ENCODE measurements at regions not wholly inside any gene's neighbourhood (a gene's known extent, or its start where the extent isn't known, plus 50 kb on each side); places are given as distances from the start of the nearest gene placed in this dataset.
"Not testable (repeated sequence)": the region's sequence is repeated elsewhere in the genome, so short reads cannot be mapped to it uniquely, and the experiment has no call there.

DNA sequence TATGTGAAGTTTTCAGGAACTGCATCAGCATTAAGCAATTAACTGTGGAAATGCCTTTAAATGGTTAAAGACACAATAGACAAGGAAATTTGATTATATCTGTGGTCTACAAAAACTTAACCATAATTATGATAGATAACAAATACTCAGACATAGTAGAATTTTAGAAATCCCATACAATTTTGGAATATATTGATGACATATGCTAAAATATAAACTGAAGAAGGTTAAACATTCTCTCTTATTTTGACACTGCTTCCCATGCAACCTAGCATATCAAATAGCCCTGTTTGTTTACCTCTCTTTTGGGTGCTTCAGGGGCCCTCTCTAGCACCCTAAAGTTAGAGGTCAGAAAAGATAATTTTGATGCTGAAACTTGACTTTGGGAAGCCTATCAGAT, 1274.8 kb upstream of the SLC39A10 start:
- no peaks in the 10 kb centered on the region for H3K27me3 ChIP-seq (ENCODE audit: insufficient read depth, low read depth)
- CTCF ChIA-PET: no interaction called here
- H3K79me2 ChIP-seq (ENCODE audit: low read depth): no peaks in the 10 kb centered on the region
- H3K4me3 ChIP-seq: no peak overlapping the region
- no peaks in the 10 kb centered on the region for H3K9me2 ChIP-seq (ENCODE audit: insufficient read depth)
- no peaks in the 10 kb centered on the region for H3F3A ChIP-seq (ENCODE audit: insufficient read depth, low read depth)
- no peaks in the 10 kb centered on the region for H4K20me1 ChIP-seq (ENCODE audit: insufficient read depth)
- H3K9me3 ChIP-seq (ENCODE audit: insufficient read depth, low read depth): no peaks in the 10 kb centered on the region
- no peaks in the 10 kb centered on the region for H3K4me1 ChIP-seq (replicated peaks; ENCODE audit: insufficient read depth)
- TF ChIP-seq, protein P1, sequence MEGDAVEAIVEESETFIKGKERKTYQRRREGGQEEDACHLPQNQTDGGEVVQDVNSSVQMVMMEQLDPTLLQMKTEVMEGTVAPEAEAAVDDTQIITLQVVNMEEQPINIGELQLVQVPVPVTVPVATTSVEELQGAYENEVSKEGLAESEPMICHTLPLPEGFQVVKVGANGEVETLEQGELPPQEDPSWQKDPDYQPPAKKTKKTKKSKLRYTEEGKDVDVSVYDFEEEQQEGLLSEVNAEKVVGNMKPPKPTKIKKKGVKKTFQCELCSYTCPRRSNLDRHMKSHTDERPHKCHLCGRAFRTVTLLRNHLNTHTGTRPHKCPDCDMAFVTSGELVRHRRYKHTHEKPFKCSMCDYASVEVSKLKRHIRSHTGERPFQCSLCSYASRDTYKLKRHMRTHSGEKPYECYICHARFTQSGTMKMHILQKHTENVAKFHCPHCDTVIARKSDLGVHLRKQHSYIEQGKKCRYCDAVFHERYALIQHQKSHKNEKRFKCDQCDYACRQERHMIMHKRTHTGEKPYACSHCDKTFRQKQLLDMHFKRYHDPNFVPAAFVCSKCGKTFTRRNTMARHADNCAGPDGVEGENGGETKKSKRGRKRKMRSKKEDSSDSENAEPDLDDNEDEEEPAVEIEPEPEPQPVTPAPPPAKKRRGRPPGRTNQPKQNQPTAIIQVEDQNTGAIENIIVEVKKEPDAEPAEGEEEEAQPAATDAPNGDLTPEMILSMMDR (conservative IDR thresholded peaks at IDR 0.05): no peak
- no peak for TF ChIP-seq EZH2 (IDR thresholded peaks at IDR 0.05; ENCODE audit: low read depth)
- H2AFZ ChIP-seq: no peak overlapping the region
- no peak overlapping the region for H3K4me2 ChIP-seq
- no peak for DNase-seq
- no TSS peak for BruUV-seq (replicated peaks)
- intact Hi-C loops (cut with micrococcal nuclease; ENCODE audit: unreplicated experiment): no loop called here
- POLR2A ChIA-PET (ENCODE audit: unreplicated experiment): no interaction called here
- H3K36me3 ChIP-seq (ENCODE audit: low read depth): no peaks in the 10 kb centered on the region
- no peak overlapping the region for H3K27ac ChIP-seq

DNA sequence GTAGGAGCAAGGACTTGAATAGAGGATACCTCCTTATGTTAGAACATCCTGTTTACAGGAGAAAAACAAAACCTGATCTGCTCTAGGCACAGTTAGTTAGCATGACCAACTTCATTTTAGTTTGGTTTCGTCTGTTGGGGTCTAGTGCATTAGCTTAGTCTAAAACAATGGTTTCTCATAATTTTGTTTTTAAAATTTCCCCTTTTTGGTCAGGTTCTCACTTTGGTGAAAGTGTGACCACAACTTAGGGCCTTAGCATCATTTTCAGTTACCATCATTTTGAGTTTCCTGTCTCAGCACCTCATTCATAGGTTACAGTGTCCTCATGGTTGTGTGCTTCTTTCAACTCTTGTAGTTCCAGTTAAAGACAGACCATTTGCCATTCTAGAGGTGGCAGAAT, 1277.0 kb upstream of the SLC39A10 start:
- Histone ChIP-seq H3K27me3 (ENCODE audit: insufficient read depth, low read depth) (no peaks in the 10 kb centered on the region), H3K27ac (no peak overlapping the region), H3K4me2 (no peak overlapping the region), H4K20me1 (ENCODE audit: insufficient read depth) (no peaks in the 10 kb centered on the region), H3F3A (ENCODE audit: insufficient read depth, low read depth) (no peaks in the 10 kb centered on the region), H3K4me1 (replicated peaks; ENCODE audit: insufficient read depth) (no peaks in the 10 kb centered on the region), H3K4me3 (no peak overlapping the region), H2AFZ (no peak overlapping the region), H3K36me3 (ENCODE audit: low read depth) (no peaks in the 10 kb centered on the region), H3K79me2 (ENCODE audit: low read depth) (no peaks in the 10 kb centered on the region), H3K9me3 (ENCODE audit: insufficient read depth, low read depth) (no peaks in the 10 kb centered on the region), H3K9me2 (ENCODE audit: insufficient read depth) (no peaks in the 10 kb centered on the region; the same call in 1 of the 2 replicates)
- BruUV-seq (replicated peaks): no TSS peak
- ChIA-PET CTCF (no interaction called here), POLR2A (ENCODE audit: unreplicated experiment) (no interaction called here)
- intact Hi-C loops (cut with micrococcal nuclease; ENCODE audit: unreplicated experiment): no loop called here
- DNase-seq: no peak
- TF ChIP-seq, protein P1 (conservative IDR thresholded peaks at IDR 0.05): no peak

DNA sequence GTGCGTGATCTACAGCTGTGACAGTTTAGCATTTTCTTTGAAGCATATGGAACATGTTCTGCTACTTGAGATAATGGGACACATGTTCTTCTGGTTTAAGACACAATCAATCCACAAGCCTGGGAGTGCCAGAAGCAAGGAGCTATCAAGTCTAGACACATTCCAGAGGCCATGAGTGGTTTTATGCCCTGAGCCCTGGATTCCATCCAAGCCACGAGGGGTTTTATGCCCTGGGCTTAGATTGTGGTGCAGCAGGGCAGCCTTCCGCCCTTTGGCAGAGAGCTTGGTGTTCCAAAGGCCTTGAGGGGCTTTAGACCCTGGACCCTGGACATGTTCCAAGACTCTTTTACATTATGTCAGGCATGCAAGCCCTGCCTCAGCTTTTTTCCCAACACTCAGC, 1289.6 kb upstream of the SLC39A10 start:
- POLR2A ChIA-PET (ENCODE audit: unreplicated experiment); H3K36me3 ChIP-seq (ENCODE audit: low read depth); H3K4me1 ChIP-seq (replicated peaks; ENCODE audit: insufficient read depth); H2AFZ ChIP-seq; CTCF ChIA-PET; H3K4me3 ChIP-seq; H3K9me2 ChIP-seq (ENCODE audit: insufficient read depth); H3F3A ChIP-seq (ENCODE audit: insufficient read depth, low read depth); BruUV-seq (replicated peaks); H3K4me2 ChIP-seq; H3K27ac ChIP-seq; DNase-seq; H4K20me1 ChIP-seq (ENCODE audit: insufficient read depth); H3K27me3 ChIP-seq (ENCODE audit: insufficient read depth, low read depth); H3K79me2 ChIP-seq (ENCODE audit: low read depth); H3K9me3 ChIP-seq (ENCODE audit: insufficient read depth, low read depth); intact Hi-C loops (cut with micrococcal nuclease; ENCODE audit: unreplicated experiment): not testable (repeated sequence)

DNA sequence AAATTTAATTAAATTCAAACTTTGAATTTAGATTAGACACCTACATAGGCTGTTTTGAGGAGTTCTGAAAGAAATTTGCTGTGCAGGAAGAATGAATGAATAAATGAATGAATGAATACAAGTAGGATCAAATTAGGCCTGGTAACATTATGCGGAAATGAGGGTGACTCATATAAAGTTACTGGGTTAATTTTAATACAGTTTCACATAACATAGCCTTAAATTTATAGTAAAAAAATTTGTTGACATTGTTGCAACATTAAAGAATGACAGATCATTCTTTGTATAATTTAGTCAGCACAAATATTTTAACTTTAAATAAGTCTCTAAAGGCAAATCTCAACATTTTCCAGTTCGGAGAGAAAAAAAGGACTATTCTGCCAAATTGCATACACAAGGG, 1293.1 kb upstream of the SLC39A10 start:
- no peaks in the 10 kb centered on the region for H3K9me2 ChIP-seq (ENCODE audit: insufficient read depth)
- H3F3A ChIP-seq (ENCODE audit: insufficient read depth, low read depth): no peaks in the 10 kb centered on the region
- H3K36me3 ChIP-seq (ENCODE audit: low read depth): no peaks in the 10 kb centered on the region
- intact Hi-C loops (cut with micrococcal nuclease; ENCODE audit: unreplicated experiment): no loop called here
- H3K4me3 ChIP-seq: no peak overlapping the region
- H2AFZ ChIP-seq: no peak overlapping the region
- H3K79me2 ChIP-seq (ENCODE audit: low read depth): no peaks in the 10 kb centered on the region
- TF ChIP-seq, protein P1 (conservative IDR thresholded peaks at IDR 0.05): no peak
- no peak for TF ChIP-seq EZH2 (IDR thresholded peaks at IDR 0.05; ENCODE audit: low read depth)
- POLR2A ChIA-PET (ENCODE audit: unreplicated experiment): no interaction called here
- no peak overlapping the region for H3K4me2 ChIP-seq
- BruUV-seq (replicated peaks): no TSS peak
- no peak for DNase-seq
- CTCF ChIA-PET: no interaction called here
- no peaks in the 10 kb centered on the region for H3K9me3 ChIP-seq (ENCODE audit: insufficient read depth, low read depth)
- no peaks in the 10 kb centered on the region for H3K27me3 ChIP-seq (ENCODE audit: insufficient read depth, low read depth)
- no peaks in the 10 kb centered on the region for H4K20me1 ChIP-seq (ENCODE audit: insufficient read depth)
- H3K4me1 ChIP-seq (replicated peaks; ENCODE audit: insufficient read depth): no peaks in the 10 kb centered on the region
- H3K27ac ChIP-seq: no peak overlapping the region

Measured in PC-9 (cell line).